ENCODE measurements at regions not wholly inside any gene's neighbourhood (a gene's known extent, or its start where the extent isn't known, plus 50 kb on each side); places are given as distances from the start of the nearest gene placed in this dataset.

GRCh38 chr9:75210215-75210614, 121.9 kb downstream of the OSTF1 start:
- Histone ChIP-seq H3K27me3 (ENCODE audit: insufficient read depth, low read depth, low read length) (no peaks in the 10 kb centered on the region), H3K79me2 (replicated peaks; ENCODE audit: insufficient read depth, low read length) (no peaks in the 10 kb centered on the region), H2AFZ (ENCODE audit: low read depth, low read length) (no peak overlapping the region), H3K4me2 (ENCODE audit: low read length) (no peak overlapping the region), H3F3A (ENCODE audit: insufficient read depth, low read length, poor library complexity, severe bottlenecking) (no peaks in the 10 kb centered on the region), H3K9ac (ENCODE audit: low read length) (no peak overlapping the region), H3K9me2 (ENCODE audit: insufficient read depth, low read length) (no peaks in the 10 kb centered on the region), H3K9me3 (ENCODE audit: low read length) (no peaks in the 10 kb centered on the region), H3K4me3 (ENCODE audit: low read length) (no peak overlapping the region), H3K27ac (ENCODE audit: low read length) (no peak overlapping the region), H4K20me1 (ENCODE audit: insufficient read depth) (no peaks in the 10 kb centered on the region), H3K36me3 (ENCODE audit: insufficient read depth, low read length) (no peaks in the 10 kb centered on the region)
- TF ChIP-seq MXI1 (conservative IDR thresholded peaks at IDR 0.05; ENCODE audit: poor library complexity, severe bottlenecking) (no peak), RAD21 (conservative IDR thresholded peaks at IDR 0.05) (no peak)

- H3K27me3 ChIP-seq (ENCODE audit: insufficient read depth, low read depth, low read length) = no peaks in the 10 kb centered on the region
- no peak overlapping the region for H2AFZ ChIP-seq (ENCODE audit: low read depth, low read length)
- H3F3A ChIP-seq (ENCODE audit: insufficient read depth, low read length, poor library complexity, severe bottlenecking) = no peaks in the 10 kb centered on the region
- no peaks in the 10 kb centered on the region for H4K20me1 ChIP-seq (ENCODE audit: insufficient read depth)
- TF ChIP-seq CTCF (IDR thresholded peaks at IDR 0.05; ENCODE audit: poor library complexity, severe bottlenecking) = no peak
- TF ChIP-seq MXI1 (conservative IDR thresholded peaks at IDR 0.05; ENCODE audit: poor library complexity, severe bottlenecking) = no peak
- no peak for TF ChIP-seq TAF1 (IDR thresholded peaks at IDR 0.05; ENCODE audit: low read depth)
- TF ChIP-seq SMC3 (conservative IDR thresholded peaks at IDR 0.05; ENCODE audit: poor library complexity) = no peak
- no peak for TF ChIP-seq EZH2 (IDR thresholded peaks at IDR 0.05; ENCODE audit: borderline replicate concordance, insufficient read depth, low read length, poor library complexity, severe bottlenecking)
- TF ChIP-seq RAD21 (conservative IDR thresholded peaks at IDR 0.05) = no peak
- TF ChIP-seq REST (IDR thresholded peaks at IDR 0.05; ENCODE audit: borderline replicate concordance) = no peak
- no peak for TF ChIP-seq EP300 (conservative IDR thresholded peaks at IDR 0.05; ENCODE audit: poor library complexity, severe bottlenecking)
- no peak for TF ChIP-seq POLR2AphosphoS5 (IDR thresholded peaks at IDR 0.05)
- no peaks in the 10 kb centered on the region for H3K9me2 ChIP-seq (ENCODE audit: insufficient read depth, low read length)
- no peaks in the 10 kb centered on the region for H3K36me3 ChIP-seq (ENCODE audit: insufficient read depth, low read length)
- no peaks in the 10 kb centered on the region for H3K9me3 ChIP-seq (ENCODE audit: low read length)
- no peak overlapping the region for H3K4me3 ChIP-seq (ENCODE audit: low read length)
- no peak overlapping the region for H3K4me2 ChIP-seq (ENCODE audit: low read length)
- H3K9ac ChIP-seq (ENCODE audit: low read length) = no peak overlapping the region
- no peaks in the 10 kb centered on the region for H3K79me2 ChIP-seq (replicated peaks; ENCODE audit: insufficient read depth, low read length)
- no peak overlapping the region for H3K27ac ChIP-seq (ENCODE audit: low read length)
These were observed 125.5 kb downstream of the OSTF1 start for GRCh38 chr9:75213765-75214164.
